ENCODE measurements at regions not wholly inside any gene's neighbourhood (a gene's known extent, or its start where the extent isn't known, plus 50 kb on each side); places are given as distances from the start of the nearest gene placed in this dataset.
"Not testable (repeated sequence)": the region's sequence is repeated elsewhere in the genome, so short reads cannot be mapped to it uniquely, and the experiment has no call there.

- Histone ChIP-seq H3K27me3 (ENCODE audit: control insufficient read depth, insufficient read depth, low read length) (no peaks in the 10 kb centered on the region), H3K4me3 (ENCODE audit: low read depth, low read length) (no peak overlapping the region), H3K36me3 (ENCODE audit: control insufficient read depth, insufficient read depth, low read length) (no peaks in the 10 kb centered on the region)
- TF ChIP-seq, protein P1, sequence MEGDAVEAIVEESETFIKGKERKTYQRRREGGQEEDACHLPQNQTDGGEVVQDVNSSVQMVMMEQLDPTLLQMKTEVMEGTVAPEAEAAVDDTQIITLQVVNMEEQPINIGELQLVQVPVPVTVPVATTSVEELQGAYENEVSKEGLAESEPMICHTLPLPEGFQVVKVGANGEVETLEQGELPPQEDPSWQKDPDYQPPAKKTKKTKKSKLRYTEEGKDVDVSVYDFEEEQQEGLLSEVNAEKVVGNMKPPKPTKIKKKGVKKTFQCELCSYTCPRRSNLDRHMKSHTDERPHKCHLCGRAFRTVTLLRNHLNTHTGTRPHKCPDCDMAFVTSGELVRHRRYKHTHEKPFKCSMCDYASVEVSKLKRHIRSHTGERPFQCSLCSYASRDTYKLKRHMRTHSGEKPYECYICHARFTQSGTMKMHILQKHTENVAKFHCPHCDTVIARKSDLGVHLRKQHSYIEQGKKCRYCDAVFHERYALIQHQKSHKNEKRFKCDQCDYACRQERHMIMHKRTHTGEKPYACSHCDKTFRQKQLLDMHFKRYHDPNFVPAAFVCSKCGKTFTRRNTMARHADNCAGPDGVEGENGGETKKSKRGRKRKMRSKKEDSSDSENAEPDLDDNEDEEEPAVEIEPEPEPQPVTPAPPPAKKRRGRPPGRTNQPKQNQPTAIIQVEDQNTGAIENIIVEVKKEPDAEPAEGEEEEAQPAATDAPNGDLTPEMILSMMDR (IDR thresholded peaks at IDR 0.05; ENCODE audit: insufficient read depth, low read length, poor library complexity, severe bottlenecking): no peak
- DNase-seq (ENCODE audit: low read depth): no peak
Measured at GRCh38 chr10:45224219-45224841, 91.1 kb downstream of the OR13A1 start.

- Histone ChIP-seq H3K27me3 (ENCODE audit: control insufficient read depth, insufficient read depth, low read length) (no peaks in the 10 kb centered on the region), H3K4me3 (ENCODE audit: low read depth, low read length) (no peak overlapping the region), H3K36me3 (ENCODE audit: control insufficient read depth, insufficient read depth, low read length) (no peaks in the 10 kb centered on the region)
- TF ChIP-seq, protein P1 (IDR thresholded peaks at IDR 0.05; ENCODE audit: insufficient read depth, low read length, poor library complexity, severe bottlenecking): no peak
- DNase-seq (ENCODE audit: low read depth): no peak
Measured at GRCh38 chr10:45227042-45227441, 88.4 kb downstream of the OR13A1 start.

GRCh38 chr10:45227456-45227855 lies 88.0 kb downstream of the OR13A1 start:
- TF ChIP-seq, protein P1 (IDR thresholded peaks at IDR 0.05; ENCODE audit: insufficient read depth, low read length, poor library complexity, severe bottlenecking): no peak
- Histone ChIP-seq H3K27me3 (ENCODE audit: control insufficient read depth, insufficient read depth, low read length) (no peaks in the 10 kb centered on the region), H3K36me3 (ENCODE audit: control insufficient read depth, insufficient read depth, low read length) (no peaks in the 10 kb centered on the region), H3K4me3 (ENCODE audit: low read depth, low read length) (no peak overlapping the region)
- DNase-seq (ENCODE audit: low read depth): no peak

DNA sequence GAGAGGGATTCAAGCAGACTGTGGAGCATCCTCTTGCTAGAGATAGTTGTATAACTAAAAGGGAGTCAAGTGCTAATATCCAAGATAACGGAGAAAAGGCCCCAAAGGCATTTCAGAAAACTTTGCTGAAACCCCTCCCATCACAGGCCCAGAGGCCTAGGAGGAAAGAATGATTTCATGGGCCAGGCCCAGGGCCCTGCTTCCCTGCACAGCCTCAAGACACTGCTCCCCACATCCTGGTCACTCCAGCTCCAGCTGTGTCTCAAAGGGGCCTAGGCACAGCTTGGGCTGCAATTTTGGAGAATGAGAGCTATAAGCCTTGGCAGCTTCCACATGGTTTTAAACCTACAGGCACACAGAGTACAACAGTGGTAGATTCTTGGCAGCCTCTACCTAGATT lies 85.6 kb downstream of the OR13A1 start:
- TF ChIP-seq, protein P1 (IDR thresholded peaks at IDR 0.05; ENCODE audit: insufficient read depth, low read length, poor library complexity, severe bottlenecking): no peak
- no peak for DNase-seq (ENCODE audit: low read depth)
- Histone ChIP-seq H3K27me3 (ENCODE audit: control insufficient read depth, insufficient read depth, low read length) (no peaks in the 10 kb centered on the region), H3K36me3 (ENCODE audit: control insufficient read depth, insufficient read depth, low read length) (no peaks in the 10 kb centered on the region), H3K4me3 (ENCODE audit: low read depth, low read length) (no peak overlapping the region)

- DNase-seq (ENCODE audit: low read depth): peak; percentile 25
- H3K27me3 ChIP-seq (ENCODE audit: control insufficient read depth, insufficient read depth, low read length); H3K36me3 ChIP-seq (ENCODE audit: control insufficient read depth, insufficient read depth, low read length); H3K4me3 ChIP-seq (ENCODE audit: low read depth, low read length): not testable (repeated sequence)
- TF ChIP-seq, protein P1 (IDR thresholded peaks at IDR 0.05; ENCODE audit: insufficient read depth, low read length, poor library complexity, severe bottlenecking): peak; percentile 34
Measured at GRCh38 chr10:45235260-45235769, 80.1 kb downstream of the OR13A1 start.

DNA sequence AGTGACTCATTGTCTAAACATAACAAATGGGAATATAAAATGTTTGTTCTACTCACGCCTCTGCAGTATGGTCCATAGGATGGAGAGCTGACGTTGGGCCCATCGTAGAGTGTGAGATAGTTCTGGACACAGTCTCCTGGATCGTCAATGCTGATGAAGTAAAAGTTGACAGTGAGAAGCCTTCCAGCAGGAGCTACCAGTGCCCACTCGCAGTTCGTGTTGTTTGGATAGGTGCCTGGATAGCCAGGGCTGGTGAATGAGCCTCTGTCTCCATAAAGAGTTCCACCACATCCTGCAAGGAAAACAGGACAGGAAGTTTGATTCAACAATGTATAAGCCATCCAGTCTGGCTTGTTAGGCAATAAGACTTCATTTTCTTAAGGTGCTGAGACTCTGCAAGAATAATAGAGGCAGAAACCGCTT lies 79.6 kb downstream of the OR13A1 start:
- no peak overlapping the region for H3K4me3 ChIP-seq (ENCODE audit: low read depth, low read length)
- DNase-seq (ENCODE audit: low read depth): no peak
- H3K27me3 ChIP-seq (ENCODE audit: control insufficient read depth, insufficient read depth, low read length): no peaks in the 10 kb centered on the region
- TF ChIP-seq, protein P1 (IDR thresholded peaks at IDR 0.05; ENCODE audit: insufficient read depth, low read length, poor library complexity, severe bottlenecking): no peak
- H3K36me3 ChIP-seq (ENCODE audit: control insufficient read depth, insufficient read depth, low read length): no peaks in the 10 kb centered on the region
